GM23338 (cell line): ENCODE measurements at regions not wholly inside any gene's neighbourhood (a gene's known extent, or its start where the extent isn't known, plus 50 kb on each side); places are given as distances from the start of the nearest gene placed in this dataset.

Source experiments
- ATAC-seq: fragments of 200-7000 bp; cut with Tn5 transposase; 3 replicates; pipeline ENCODE4 v1.9.1; 2020
- DNase-seq: peaks from one replicate; pipeline ENCODE4 v3.0.0-alpha.2; 2015; ENCODE audit warnings: low spot score
- H2AFZ ChIP-seq: fragments of 200-600 bp; sonication (generic); 2 replicates; pipeline ENCODE4 v1.8.0; 2016; ENCODE audit warnings: antibody characterized with exemption, mild to moderate bottlenecking, moderate library complexity
- H3F3A ChIP-seq: fragments of 200-600 bp; sonication (generic); replicated peaks from 2 replicates; pipeline ENCODE4 v1.8.0; 2017; ENCODE audit warnings: antibody characterized with exemption, mixed run types, low read depth
- H3K27ac ChIP-seq: fragments of 200-600 bp; sonication (generic); 2 replicates; pipeline ENCODE4 v1.6.1; 2016; ENCODE audit warnings: low read depth
- H3K27me3 ChIP-seq: fragments of 200-600 bp; sonication (generic); 2 replicates; pipeline ENCODE4 v1.8.0; 2016; ENCODE audit warnings: mild to moderate bottlenecking, mixed run types, moderate library complexity; ENCODE audit not compliant: insufficient read depth
- H3K36me3 ChIP-seq: fragments of 200-600 bp; sonication (generic); 2 replicates; pipeline ENCODE4 v1.8.0; 2016; ENCODE audit warnings: mild to moderate bottlenecking; ENCODE audit not compliant: insufficient read depth
- H3K4me1 ChIP-seq: fragments of 200-600 bp; sonication (generic); 2 replicates; pipeline ENCODE4 v1.8.0; 2016; ENCODE audit warnings: mild to moderate bottlenecking, moderate library complexity; ENCODE audit not compliant: insufficient read depth
- H3K4me2 ChIP-seq: fragments of 200-600 bp; sonication (generic); 2 replicates; pipeline ENCODE4 v1.7.1; 2017; ENCODE audit warnings: mixed run types
- H3K4me3 ChIP-seq: fragments of 200-600 bp; sonication (generic); 2 replicates; pipeline ENCODE4 v1.6.1; 2016; ENCODE audit warnings: mixed run types
- H3K79me2 ChIP-seq: fragments of 200-600 bp; sonication (generic); replicated peaks from 2 replicates; pipeline ENCODE4 v1.8.0; 2017; ENCODE audit warnings: mild to moderate bottlenecking; ENCODE audit not compliant: insufficient read depth
- H3K9me2 ChIP-seq: fragments of 200-600 bp; sonication (generic); 2 replicates; pipeline ENCODE4 v1.8.0; 2017; ENCODE audit not compliant: insufficient read depth
- H4K20me1 ChIP-seq: fragments of 200-600 bp; sonication (generic); replicated peaks from 2 replicates; pipeline ENCODE4 v1.8.0; 2017; ENCODE audit warnings: mild to moderate bottlenecking; ENCODE audit not compliant: insufficient read depth
- H3K27ac Mint-ChIP-seq: 2 replicates; pipeline ENCODE4 v1.8.0; 2020; ENCODE audit warnings: inconsistent platforms, mild to moderate bottlenecking, moderate library complexity, mixed read lengths
- H3K27me3 Mint-ChIP-seq: 3 replicates; pipeline ENCODE4 v1.8.0; 2022; ENCODE audit warnings: low read depth, mild to moderate bottlenecking, moderate library complexity, mixed read lengths, inconsistent platforms; ENCODE audit not compliant: insufficient read depth, poor library complexity
- H3K36me3 Mint-ChIP-seq: 3 replicates; pipeline ENCODE4 v1.8.0; 2021; ENCODE audit warnings: low read depth, mild to moderate bottlenecking, inconsistent platforms, moderate library complexity, mixed read lengths
- H3K4me1 Mint-ChIP-seq: 3 replicates; pipeline ENCODE4 v1.8.0; 2020; ENCODE audit warnings: mild to moderate bottlenecking, inconsistent platforms, mixed read lengths
- H3K4me3 Mint-ChIP-seq: 3 replicates; pipeline ENCODE4 v1.8.0; 2021; ENCODE audit warnings: moderate library complexity, mild to moderate bottlenecking, inconsistent platforms, mixed read lengths
- H3K9me3 Mint-ChIP-seq: 3 replicates; pipeline ENCODE4 v1.8.0; 2020; ENCODE audit warnings: moderate library complexity, mild to moderate bottlenecking, inconsistent platforms, mixed read lengths
- EZH2 ChIP-seq: fragments of 200-600 bp; sonication (generic); IDR thresholded peaks from one replicate; pipeline ENCODE4 v1.8.0; 2017; ENCODE audit warnings: antibody characterized with exemption, mild to moderate bottlenecking, low read depth; ENCODE audit not compliant: unreplicated experiment
- EZH2phosphoT487 ChIP-seq: fragments of 200-600 bp; sonication (generic); IDR thresholded peaks from one replicate; pipeline ENCODE4 v1.8.1; 2018; ENCODE audit warnings: antibody characterized with exemption; ENCODE audit not compliant: unreplicated experiment
- JUNB ChIP-seq: IDR thresholded peaks from one replicate; pipeline ENCODE4 v1.6.1; 2016; ENCODE audit warnings: antibody characterized with exemption; ENCODE audit not compliant: unreplicated experiment
- POLR2AphosphoS5 ChIP-seq: IDR thresholded peaks from 2 replicates; pipeline ENCODE4 v1.6.1; 2016; ENCODE audit warnings: antibody characterized with exemption, low read depth
- REST ChIP-seq: IDR thresholded peaks from one replicate; pipeline ENCODE4 v1.6.1; 2018; ENCODE audit warnings: antibody characterized with exemption; ENCODE audit not compliant: unreplicated experiment
- STAT1 ChIP-seq: IDR thresholded peaks from one replicate; pipeline ENCODE4 v1.6.1; 2016; ENCODE audit warnings: antibody characterized with exemption; ENCODE audit not compliant: unreplicated experiment
- ZNF114 ChIP-seq: fragments of 250-450 bp; sonication (Bioruptor Pico); IDR thresholded peaks from 2 replicates; pipeline ENCODE4 v1.5.0; 2020; ENCODE audit warnings: mild to moderate bottlenecking, moderate library complexity
- ZNF331 ChIP-seq: fragments of 250-450 bp; sonication (Bioruptor Pico); IDR thresholded peaks from 2 replicates; pipeline ENCODE4 v1.5.0; 2020; ENCODE audit warnings: low read depth, mild to moderate bottlenecking, moderate library complexity
- TF ChIP-seq, protein P1 (sequence below): fragments of 250-450 bp; sonication (Bioruptor Pico); IDR thresholded peaks from 2 replicates; pipeline ENCODE4 v1.5.0; 2020; ENCODE audit warnings: mild to moderate bottlenecking, moderate library complexity
- TF ChIP-seq, protein P2 (sequence below), 2 experiments: fragments of 200-600 bp in 1 of 2; sonication (generic) in 1 of 2; conservative IDR thresholded peaks; 2 replicates each; pipeline versions ENCODE4 v1.5.1 to v1.6.1; 2016 to 2017; ENCODE audit warnings: antibody characterized with exemption in 2 of 2, low read depth in 2 of 2, mild to moderate bottlenecking in 2 of 2, moderate library complexity in 1 of 2
- TF ChIP-seq, protein P3 (sequence below): IDR thresholded peaks from 2 replicates; pipeline ENCODE4 v1.6.1; 2016; ENCODE audit warnings: antibody characterized with exemption

DNA sequence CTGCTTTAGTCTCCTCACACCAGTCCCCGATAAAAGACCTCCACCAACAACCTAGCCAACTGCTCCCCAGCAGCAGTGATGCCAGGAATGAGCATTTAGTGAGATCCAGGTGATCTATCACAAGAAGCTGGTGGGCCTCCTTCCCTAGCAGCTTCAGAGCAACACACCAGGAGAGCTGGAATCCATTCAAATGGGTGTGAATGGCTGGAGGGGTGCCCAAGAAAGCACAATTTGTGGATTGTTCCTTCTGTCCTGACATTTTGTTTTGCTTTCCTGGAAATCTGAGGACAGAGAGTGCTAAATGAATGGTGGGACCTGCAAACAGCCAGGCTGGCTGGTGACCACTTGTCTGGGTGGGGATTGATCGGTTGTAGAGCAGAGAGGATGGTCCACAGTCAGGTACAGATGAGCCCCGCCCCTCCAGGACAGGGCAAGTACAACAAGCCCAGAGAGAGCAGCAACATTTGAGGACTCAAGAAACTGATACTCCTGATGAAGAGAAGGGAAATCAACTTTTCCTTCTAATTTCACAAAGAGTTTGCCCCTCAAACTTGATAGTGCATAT is 316.8 kb downstream of the VPS13C start (continued):
- TF ChIP-seq, protein P1, sequence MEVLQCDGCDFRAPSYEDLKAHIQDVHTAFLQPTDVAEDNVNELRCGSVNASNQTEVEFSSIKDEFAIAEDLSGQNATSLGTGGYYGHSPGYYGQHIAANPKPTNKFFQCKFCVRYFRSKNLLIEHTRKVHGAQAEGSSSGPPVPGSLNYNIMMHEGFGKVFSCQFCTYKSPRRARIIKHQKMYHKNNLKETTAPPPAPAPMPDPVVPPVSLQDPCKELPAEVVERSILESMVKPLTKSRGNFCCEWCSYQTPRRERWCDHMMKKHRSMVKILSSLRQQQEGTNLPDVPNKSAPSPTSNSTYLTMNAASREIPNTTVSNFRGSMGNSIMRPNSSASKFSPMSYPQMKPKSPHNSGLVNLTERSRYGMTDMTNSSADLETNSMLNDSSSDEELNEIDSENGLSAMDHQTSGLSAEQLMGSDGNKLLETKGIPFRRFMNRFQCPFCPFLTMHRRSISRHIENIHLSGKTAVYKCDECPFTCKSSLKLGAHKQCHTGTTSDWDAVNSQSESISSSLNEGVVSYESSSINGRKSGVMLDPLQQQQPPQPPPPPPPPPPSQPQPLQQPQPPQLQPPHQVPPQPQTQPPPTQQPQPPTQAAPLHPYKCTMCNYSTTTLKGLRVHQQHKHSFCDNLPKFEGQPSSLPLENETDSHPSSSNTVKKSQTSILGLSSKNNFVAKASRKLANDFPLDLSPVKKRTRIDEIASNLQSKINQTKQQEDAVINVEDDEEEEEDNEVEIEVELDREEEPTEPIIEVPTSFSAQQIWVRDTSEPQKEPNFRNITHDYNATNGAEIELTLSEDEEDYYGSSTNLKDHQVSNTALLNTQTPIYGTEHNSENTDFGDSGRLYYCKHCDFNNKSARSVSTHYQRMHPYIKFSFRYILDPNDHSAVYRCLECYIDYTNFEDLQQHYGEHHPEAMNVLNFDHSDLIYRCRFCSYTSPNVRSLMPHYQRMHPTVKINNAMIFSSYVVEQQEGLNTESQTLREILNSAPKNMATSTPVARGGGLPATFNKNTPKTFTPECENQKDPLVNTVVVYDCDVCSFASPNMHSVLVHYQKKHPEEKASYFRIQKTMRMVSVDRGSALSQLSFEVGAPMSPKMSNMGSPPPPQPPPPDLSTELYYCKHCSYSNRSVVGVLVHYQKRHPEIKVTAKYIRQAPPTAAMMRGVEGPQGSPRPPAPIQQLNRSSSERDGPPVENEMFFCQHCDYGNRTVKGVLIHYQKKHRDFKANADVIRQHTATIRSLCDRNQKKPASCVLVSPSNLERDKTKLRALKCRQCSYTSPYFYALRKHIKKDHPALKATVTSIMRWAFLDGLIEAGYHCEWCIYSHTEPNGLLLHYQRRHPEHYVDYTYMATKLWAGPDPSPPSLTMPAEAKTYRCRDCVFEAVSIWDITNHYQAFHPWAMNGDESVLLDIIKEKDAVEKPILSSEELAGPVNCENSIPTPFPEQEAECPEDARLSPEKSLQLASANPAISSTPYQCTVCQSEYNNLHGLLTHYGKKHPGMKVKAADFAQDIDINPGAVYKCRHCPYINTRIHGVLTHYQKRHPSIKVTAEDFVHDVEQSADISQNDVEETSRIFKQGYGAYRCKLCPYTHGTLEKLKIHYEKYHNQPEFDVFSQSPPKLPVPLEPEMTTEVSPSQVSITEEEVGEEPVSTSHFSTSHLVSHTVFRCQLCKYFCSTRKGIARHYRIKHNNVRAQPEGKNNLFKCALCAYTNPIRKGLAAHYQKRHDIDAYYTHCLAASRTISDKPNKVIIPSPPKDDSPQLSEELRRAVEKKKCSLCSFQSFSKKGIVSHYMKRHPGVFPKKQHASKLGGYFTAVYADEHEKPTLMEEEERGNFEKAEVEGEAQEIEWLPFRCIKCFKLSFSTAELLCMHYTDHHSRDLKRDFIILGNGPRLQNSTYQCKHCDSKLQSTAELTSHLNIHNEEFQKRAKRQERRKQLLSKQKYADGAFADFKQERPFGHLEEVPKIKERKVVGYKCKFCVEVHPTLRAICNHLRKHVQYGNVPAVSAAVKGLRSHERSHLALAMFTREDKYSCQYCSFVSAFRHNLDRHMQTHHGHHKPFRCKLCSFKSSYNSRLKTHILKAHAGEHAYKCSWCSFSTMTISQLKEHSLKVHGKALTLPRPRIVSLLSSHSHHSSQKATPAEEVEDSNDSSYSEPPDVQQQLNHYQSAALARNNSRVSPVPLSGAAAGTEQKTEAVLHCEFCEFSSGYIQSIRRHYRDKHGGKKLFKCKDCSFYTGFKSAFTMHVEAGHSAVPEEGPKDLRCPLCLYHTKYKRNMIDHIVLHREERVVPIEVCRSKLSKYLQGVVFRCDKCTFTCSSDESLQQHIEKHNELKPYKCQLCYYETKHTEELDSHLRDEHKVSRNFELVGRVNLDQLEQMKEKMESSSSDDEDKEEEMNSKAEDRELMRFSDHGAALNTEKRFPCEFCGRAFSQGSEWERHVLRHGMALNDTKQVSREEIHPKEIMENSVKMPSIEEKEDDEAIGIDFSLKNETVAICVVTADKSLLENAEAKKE (CRISPR knock-in tag), result no peak
- no peak for TF ChIP-seq JUNB

DNA sequence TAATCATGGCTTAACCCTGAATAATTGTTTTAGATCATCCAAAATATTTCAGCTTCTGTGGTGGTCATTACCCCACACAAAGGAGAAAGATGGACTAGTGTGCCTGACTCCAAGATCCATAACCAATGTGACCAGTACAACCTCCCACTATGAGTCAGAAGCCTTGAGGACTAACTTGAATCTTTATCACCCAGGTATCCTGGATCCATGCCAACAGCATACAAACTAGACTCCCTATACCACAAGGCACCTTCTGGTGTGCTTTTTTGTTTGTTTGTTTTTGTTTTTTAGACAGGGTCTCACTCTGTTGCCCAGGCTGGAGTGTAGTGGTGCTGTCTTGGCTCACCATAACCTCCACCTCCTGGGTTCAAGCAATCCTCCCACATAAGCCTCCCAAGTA is 317.7 kb downstream of the VPS13C start:
- Mint-ChIP-seq H3K27ac (no peak overlapping the region), H3K36me3 (no peaks in the 10 kb centered on the region), H3K4me3 (no peak overlapping the region), H3K27me3 (no peaks in the 10 kb centered on the region), H3K9me3 (no peaks in the 10 kb centered on the region), H3K4me1 (no peaks in the 10 kb centered on the region)
- no peaks in the 10 kb centered on the region for H3K79me2 ChIP-seq
- DNase-seq (no peak), ATAC-seq (no peak)
- no peak overlapping the region for H3K4me2 ChIP-seq
- no peak overlapping the region for H3K27ac ChIP-seq
- no peaks in the 10 kb centered on the region for H3K36me3 ChIP-seq
- no peaks in the 10 kb centered on the region for H3K27me3 ChIP-seq
- H4K20me1 ChIP-seq, result no peaks in the 10 kb centered on the region
- no peaks in the 10 kb centered on the region for H3K4me1 ChIP-seq
- H3F3A ChIP-seq, result no peaks in the 10 kb centered on the region
- H2AFZ ChIP-seq, result no peak overlapping the region
- H3K9me2 ChIP-seq, result 0 out of 2 replicates have a peak, but pooled peaks cover 4% of the 10 kb centered on the region
- H3K4me3 ChIP-seq, result no peak overlapping the region
- TF ChIP-seq, protein P2, sequence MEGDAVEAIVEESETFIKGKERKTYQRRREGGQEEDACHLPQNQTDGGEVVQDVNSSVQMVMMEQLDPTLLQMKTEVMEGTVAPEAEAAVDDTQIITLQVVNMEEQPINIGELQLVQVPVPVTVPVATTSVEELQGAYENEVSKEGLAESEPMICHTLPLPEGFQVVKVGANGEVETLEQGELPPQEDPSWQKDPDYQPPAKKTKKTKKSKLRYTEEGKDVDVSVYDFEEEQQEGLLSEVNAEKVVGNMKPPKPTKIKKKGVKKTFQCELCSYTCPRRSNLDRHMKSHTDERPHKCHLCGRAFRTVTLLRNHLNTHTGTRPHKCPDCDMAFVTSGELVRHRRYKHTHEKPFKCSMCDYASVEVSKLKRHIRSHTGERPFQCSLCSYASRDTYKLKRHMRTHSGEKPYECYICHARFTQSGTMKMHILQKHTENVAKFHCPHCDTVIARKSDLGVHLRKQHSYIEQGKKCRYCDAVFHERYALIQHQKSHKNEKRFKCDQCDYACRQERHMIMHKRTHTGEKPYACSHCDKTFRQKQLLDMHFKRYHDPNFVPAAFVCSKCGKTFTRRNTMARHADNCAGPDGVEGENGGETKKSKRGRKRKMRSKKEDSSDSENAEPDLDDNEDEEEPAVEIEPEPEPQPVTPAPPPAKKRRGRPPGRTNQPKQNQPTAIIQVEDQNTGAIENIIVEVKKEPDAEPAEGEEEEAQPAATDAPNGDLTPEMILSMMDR (conservative IDR thresholded peaks at IDR 0.05; ENCODE audit: low read depth in 2 of 2), result no peak
- no peak for TF ChIP-seq ZNF114
- TF ChIP-seq JUNB, result no peak
- TF ChIP-seq POLR2AphosphoS5, result no peak
- no peak for TF ChIP-seq REST
- TF ChIP-seq ZNF331 (CRISPR knock-in tag), result no peak
- no peak for TF ChIP-seq EZH2phosphoT487
- TF ChIP-seq EZH2, result no peak
- no peak for TF ChIP-seq STAT1
- TF ChIP-seq, protein P3, sequence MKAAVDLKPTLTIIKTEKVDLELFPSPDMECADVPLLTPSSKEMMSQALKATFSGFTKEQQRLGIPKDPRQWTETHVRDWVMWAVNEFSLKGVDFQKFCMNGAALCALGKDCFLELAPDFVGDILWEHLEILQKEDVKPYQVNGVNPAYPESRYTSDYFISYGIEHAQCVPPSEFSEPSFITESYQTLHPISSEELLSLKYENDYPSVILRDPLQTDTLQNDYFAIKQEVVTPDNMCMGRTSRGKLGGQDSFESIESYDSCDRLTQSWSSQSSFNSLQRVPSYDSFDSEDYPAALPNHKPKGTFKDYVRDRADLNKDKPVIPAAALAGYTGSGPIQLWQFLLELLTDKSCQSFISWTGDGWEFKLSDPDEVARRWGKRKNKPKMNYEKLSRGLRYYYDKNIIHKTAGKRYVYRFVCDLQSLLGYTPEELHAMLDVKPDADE, result no peak
